Lower lobe of right lung (tissue), 2 donors: ENCODE measurements at regions not wholly inside any gene's neighbourhood (a gene's known extent, or its start where the extent isn't known, plus 50 kb on each side); places are given as distances from the start of the nearest gene placed in this dataset.
A peak's percentile ranks its signal among the peaks of the same experiment; 100 is the strongest.

Experiments used
- ATAC-seq, 2 donors: fragments of 200-7000 bp; cut with Tn5 transposase; one replicate each; pipeline ENCODE4 v1.9.1; 2020 to 2022; ENCODE audit warnings: mild to moderate bottlenecking in 2 of 2, moderate library complexity in 2 of 2
- DNase-seq: peaks from one replicate; pipeline ENCODE4 v3.0.0-alpha.2; 2020
- H3K27ac ChIP-seq: fragments of 200-600 bp; one replicate; pipeline ENCODE4 v1.8.0; 2022
- H3K27me3 ChIP-seq: fragments of 200-600 bp; one replicate; pipeline ENCODE4 v1.8.0; 2022; ENCODE audit warnings: low read depth
- H3K36me3 ChIP-seq: fragments of 200-600 bp; one replicate; pipeline ENCODE4 v1.8.0; 2022; ENCODE audit warnings: mild to moderate bottlenecking
- H3K4me1 ChIP-seq: fragments of 200-600 bp; one replicate; pipeline ENCODE4 v1.8.0; 2022
- H3K4me3 ChIP-seq: fragments of 200-600 bp; one replicate; pipeline ENCODE4 v1.8.0; 2022; ENCODE audit warnings: mild to moderate bottlenecking
- H3K9me3 ChIP-seq: fragments of 200-600 bp; one replicate; pipeline ENCODE4 v1.8.0; 2022
- CTCF ChIP-seq: fragments of 200-600 bp; IDR thresholded peaks from one replicate; pipeline ENCODE4 v1.8.0; 2022; ENCODE audit warnings: antibody characterized with exemption, mild to moderate bottlenecking
- intact Hi-C: fragments of 100-400 bp; cut with DNase I; formaldehyde crosslinking; loops from one replicate; pipeline ENCODE4 v1.11.0; 2022
- donor health status: DM: no; HTN: yes; CAD: no; lungs with severe emphysema.

GRCh38 chr6:81073318-81073717 is 679.2 kb downstream of the TENT5A start:
- Histone ChIP-seq H3K9me3 (no peaks in the 10 kb centered on the region), H3K4me3 (no peak overlapping the region), H3K27ac (no peak overlapping the region), H3K27me3 (no peaks in the 10 kb centered on the region), H3K4me1 (no peaks in the 10 kb centered on the region), H3K36me3 (no peaks in the 10 kb centered on the region)
- no peak for DNase-seq
- no peak for ATAC-seq
- intact Hi-C loops = no loop called here
- no peak for TF ChIP-seq CTCF

- ATAC-seq (no peak), DNase-seq (no peak)
- intact Hi-C loops = no loop called here
- TF ChIP-seq CTCF = no peak
- no peak overlapping the region for H3K27ac ChIP-seq
- no peak overlapping the region for H3K4me3 ChIP-seq
- no peaks in the 10 kb centered on the region for H3K4me1 ChIP-seq
- no peaks in the 10 kb centered on the region for H3K27me3 ChIP-seq
- no peaks in the 10 kb centered on the region for H3K9me3 ChIP-seq
- no peaks in the 10 kb centered on the region for H3K36me3 ChIP-seq
Measured at GRCh38 chr6:81071121-81071520, 681.4 kb downstream of the TENT5A start.

GRCh38 chr6:81067057-81067456 is 685.4 kb downstream of the TENT5A start:
- H3K27ac ChIP-seq = no peak overlapping the region
- TF ChIP-seq CTCF = no peak
- intact Hi-C loops = no loop called here
- H3K4me3 ChIP-seq = no peak overlapping the region
- ATAC-seq = no peak
- DNase-seq = no peak
- H3K36me3 ChIP-seq = no peaks in the 10 kb centered on the region
- H3K4me1 ChIP-seq = no peaks in the 10 kb centered on the region
- no peaks in the 10 kb centered on the region for H3K27me3 ChIP-seq
- H3K9me3 ChIP-seq = no peaks in the 10 kb centered on the region

- DNase-seq = no peak
- Histone ChIP-seq H3K27ac (no peak overlapping the region), H3K9me3 (no peaks in the 10 kb centered on the region), H3K36me3 (no peaks in the 10 kb centered on the region), H3K4me1 (no peaks in the 10 kb centered on the region), H3K4me3 (no peak overlapping the region), H3K27me3 (no peaks in the 10 kb centered on the region)
- intact Hi-C loops = no loop called here
- no peak for TF ChIP-seq CTCF
- ATAC-seq = peak in 1 of 2 donors; percentile 34
Measured at GRCh38 chr6:81063891-81064290, 688.6 kb downstream of the TENT5A start.

GRCh38 chr6:81054036-81054435 is 698.4 kb downstream of the TENT5A start:
- intact Hi-C loops = no loop called here
- Histone ChIP-seq H3K36me3 (no peaks in the 10 kb centered on the region), H3K9me3 (no peaks in the 10 kb centered on the region), H3K4me3 (no peak overlapping the region), H3K4me1 (no peaks in the 10 kb centered on the region), H3K27ac (no peak overlapping the region), H3K27me3 (no peaks in the 10 kb centered on the region)
- ATAC-seq = no peak
- DNase-seq = no peak
- no peak for TF ChIP-seq CTCF

- intact Hi-C loops = no loop called here
- DNase-seq (no peak), ATAC-seq (no peak)
- H3K27me3 ChIP-seq = no peaks in the 10 kb centered on the region
- H3K4me3 ChIP-seq = no peak overlapping the region
- no peaks in the 10 kb centered on the region for H3K36me3 ChIP-seq
- no peak overlapping the region for H3K27ac ChIP-seq
- TF ChIP-seq CTCF = no peak
- H3K9me3 ChIP-seq = no peaks in the 10 kb centered on the region
- no peaks in the 10 kb centered on the region for H3K4me1 ChIP-seq
Measured at GRCh38 chr6:81051952-81052351, 700.5 kb downstream of the TENT5A start.
